HG02678 (cell line): ENCODE measurements at regions not wholly inside any gene's neighbourhood (a gene's known extent, or its start where the extent isn't known, plus 50 kb on each side); places are given as distances from the start of the nearest gene placed in this dataset.
"Not testable (repeated sequence)": the region's sequence is repeated elsewhere in the genome, so short reads cannot be mapped to it uniquely, and the experiment has no call there.

Source experiments
- ATAC-seq: cut with Tn5 transposase; IDR thresholded peaks from one replicate; pipeline ENCODE4 v1.9.1; 2021; ENCODE audit warnings: mild to moderate bottlenecking, moderate library complexity; ENCODE audit not compliant: unreplicated experiment

DNA sequence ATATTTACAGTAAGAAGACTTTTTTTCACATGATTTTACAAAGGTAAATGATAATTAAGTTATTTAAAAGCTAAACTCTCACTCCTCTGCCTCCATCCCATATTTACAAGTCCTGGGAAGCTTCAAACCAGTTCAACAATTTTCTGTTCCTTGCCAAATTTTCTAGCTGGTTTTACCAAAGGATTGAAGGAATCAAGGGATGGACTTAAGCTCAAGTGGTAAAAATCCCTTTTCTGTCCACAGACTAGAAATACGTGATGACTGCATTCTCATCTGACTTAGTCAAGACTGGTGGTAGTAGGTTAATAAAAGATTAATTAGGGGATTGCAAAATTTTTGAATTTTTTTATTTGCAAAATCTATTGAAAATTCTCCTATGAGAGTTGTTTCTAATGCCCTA, 297.3 kb downstream of the MTX2 start:
- ATAC-seq: no peak

- ATAC-seq: no peak
Observed at GRCh38 chr2:176566961-176567360, 297.7 kb downstream of the MTX2 start.

DNA sequence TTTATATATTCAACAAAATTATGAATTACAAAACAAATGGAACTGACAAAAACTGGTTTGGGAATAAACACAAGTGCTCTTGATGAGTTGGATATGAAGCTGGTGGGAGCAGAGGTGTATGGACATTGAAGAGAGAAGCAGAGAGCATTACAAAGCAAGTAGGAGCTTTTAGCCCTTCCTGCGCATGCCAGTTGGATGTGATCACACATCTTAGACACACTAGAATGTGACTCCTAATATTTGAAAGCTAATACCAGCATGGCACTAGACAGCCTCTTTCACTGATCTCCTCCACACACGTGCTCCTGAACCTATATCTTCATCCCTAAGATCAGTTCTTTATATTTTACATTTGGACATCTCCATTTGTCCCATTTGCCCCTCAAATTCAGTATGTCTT, 298.1 kb downstream of the MTX2 start:
- ATAC-seq: no peak

DNA sequence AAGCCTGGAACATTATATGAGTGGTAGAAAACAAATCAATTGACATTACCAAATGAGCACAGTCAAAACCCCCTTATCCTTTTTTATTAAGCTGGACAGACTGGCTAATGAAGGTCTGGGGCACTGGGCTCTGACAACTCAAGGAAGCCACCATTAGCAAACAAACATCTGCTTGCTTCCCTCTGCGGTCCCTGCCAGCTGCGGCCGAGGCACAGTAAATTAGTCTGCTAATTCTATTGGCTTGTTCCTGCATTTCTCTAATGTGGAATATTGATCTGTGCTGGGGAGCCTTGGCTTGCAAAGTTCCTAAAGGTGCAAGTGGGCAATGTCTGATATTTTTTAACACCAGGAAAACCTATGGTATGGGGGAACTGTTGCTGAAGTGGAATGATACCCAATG, 300.3 kb downstream of the MTX2 start:
- ATAC-seq: no peak

- ATAC-seq: no peak
Observed at GRCh38 chr2:176573612-176574483, 304.6 kb downstream of the MTX2 start.

DNA sequence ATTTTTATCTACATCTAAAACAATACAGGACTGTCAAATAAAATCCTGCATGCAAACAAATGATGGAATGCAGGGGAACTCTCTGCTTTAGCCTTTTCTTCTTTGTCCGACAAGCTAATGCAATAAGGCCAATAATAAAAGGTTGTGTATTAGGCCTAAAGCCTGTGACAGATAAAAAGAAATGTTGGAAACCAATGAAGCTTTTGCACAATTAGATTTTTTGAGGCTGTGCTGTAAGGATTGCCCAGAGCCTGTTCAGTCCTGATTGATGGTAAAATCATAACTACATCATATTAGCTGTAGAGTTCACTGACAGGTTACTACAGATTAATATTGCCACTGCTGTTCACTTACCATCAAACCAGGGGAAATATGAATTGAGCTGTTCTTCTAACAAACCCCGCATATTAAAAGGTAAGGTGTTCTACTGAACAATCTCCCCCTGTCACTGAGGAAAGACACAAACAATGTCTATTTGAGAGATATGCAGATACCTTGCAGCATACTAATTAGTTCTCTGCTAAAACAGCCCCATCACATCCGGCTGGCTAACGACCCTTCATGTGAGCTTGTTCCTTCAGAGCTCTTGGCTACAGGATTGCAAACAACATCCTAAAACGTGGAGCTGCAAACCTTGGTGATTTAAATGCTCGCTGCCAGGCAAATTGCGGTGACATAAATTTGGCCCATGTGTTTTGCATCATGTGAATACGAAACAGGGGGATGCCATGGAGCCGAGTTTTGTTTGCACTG, 305.4 kb downstream of the MTX2 start:
- ATAC-seq: no peak

GRCh38 chr2:176575237-176575744, 306.0 kb downstream of the MTX2 start:
- ATAC-seq: no peak

- ATAC-seq: no peak
Observed at GRCh38 chr2:176577054-176577453, 307.8 kb downstream of the MTX2 start.

GRCh38 chr2:176578292-176578691, 309.1 kb downstream of the MTX2 start:
- not testable (repeated sequence) for ATAC-seq

- no peak for ATAC-seq
Observed at GRCh38 chr2:176579608-176580007, 310.4 kb downstream of the MTX2 start.

- ATAC-seq: no peak
Observed at GRCh38 chr2:176581557-176582165, 312.4 kb downstream of the MTX2 start.

GRCh38 chr2:176582176-176582575, 312.9 kb downstream of the MTX2 start:
- ATAC-seq: no peak

DNA sequence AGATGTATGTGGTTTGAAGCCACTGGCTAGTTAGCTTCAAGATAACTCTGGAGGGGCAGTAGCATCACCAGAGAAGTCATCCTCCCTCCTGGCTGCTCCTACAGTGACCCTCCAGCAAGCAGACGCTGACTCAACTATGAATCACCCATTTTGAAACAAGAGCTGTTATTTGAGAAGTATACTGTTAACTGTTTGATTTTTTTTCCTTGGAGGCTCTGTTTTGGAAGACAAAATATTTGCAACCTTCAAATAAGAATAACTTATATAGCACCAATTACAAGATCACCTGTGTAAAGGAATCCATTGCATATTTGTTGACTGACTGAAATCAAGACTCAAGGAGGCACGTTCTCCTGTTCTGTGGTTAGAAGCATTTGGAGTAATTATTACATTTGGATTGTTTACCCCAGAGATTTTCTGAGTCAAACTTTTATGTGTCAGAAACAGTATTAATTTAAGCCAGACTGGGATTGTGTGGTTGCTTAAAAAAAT, 313.8 kb downstream of the MTX2 start:
- no peak for ATAC-seq

DNA sequence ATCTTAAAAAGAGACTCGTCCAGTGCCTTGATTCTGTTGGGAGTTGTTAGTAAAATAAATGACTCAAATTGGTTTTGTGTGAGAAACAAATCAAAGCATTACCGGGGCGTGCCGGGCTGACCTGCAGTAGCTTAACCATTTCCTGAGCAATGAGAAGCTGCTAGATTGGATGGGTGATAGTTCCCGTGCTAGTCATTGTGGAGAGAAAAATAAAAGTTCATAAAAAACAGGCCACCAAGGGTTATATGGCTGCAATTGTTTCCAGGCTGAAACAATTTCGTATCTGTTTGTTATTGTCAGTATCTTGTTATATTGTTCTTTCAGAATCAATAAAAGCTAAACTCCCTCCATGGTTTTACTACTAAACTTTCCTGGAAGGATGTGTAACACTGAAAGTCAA, 314.4 kb downstream of the MTX2 start:
- ATAC-seq: no peak

GRCh38 chr2:176584333-176584732, 315.1 kb downstream of the MTX2 start:
- no peak for ATAC-seq

GRCh38 chr2:176585291-176585690, 316.0 kb downstream of the MTX2 start:
- ATAC-seq: no peak

DNA sequence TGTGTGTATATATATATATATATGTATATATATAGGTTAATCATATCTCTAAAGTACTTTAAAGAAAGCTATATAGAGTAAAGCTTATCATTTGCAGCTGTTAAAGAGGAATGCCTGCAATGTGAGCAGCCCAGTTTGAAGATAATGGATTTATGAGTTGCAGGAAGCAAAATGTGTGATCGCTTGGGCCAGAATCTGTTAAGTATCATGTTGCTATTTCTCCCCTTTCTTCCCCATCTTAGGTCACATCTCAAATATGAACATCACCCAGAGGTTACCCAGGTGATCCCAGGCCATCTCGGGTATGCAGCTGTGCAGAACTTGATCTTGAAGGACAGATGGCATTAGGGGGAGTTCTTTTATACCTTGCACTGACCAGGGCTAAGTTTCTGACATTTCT, 316.5 kb downstream of the MTX2 start:
- ATAC-seq: no peak

- no peak for ATAC-seq
Observed at GRCh38 chr2:176589287-176589686, 320.0 kb downstream of the MTX2 start.

- ATAC-seq: no peak
Observed at GRCh38 chr2:176589825-176590440, 320.7 kb downstream of the MTX2 start.

- ATAC-seq: no peak
Observed at GRCh38 chr2:176592216-176592615, 323.0 kb downstream of the MTX2 start.

DNA sequence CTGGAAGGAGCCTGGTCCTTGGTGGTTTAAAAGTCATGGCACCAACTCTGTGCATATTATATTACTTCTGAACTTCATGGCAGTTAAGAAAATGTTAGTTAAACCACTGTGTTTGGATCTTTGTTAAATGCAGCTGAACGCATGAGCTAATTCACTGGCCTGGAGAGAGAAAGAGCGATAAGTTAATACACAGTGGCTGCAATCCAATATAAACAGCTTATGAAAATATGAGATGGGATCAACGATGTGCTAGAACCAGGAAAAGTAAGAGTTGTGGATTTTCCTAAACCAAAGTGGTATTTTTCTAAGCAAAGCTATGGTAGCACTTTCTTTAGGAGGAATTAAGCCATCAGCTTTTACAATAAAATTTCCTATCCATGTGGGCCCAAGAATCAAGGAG, 326.7 kb downstream of the MTX2 start:
- ATAC-seq: no peak
